Nephron (organoid): ENCODE measurements at regions not wholly inside any gene's neighbourhood (a gene's known extent, or its start where the extent isn't known, plus 50 kb on each side); places are given as distances from the start of the nearest gene placed in this dataset.
"Not testable (repeated sequence)": the region's sequence is repeated elsewhere in the genome, so short reads cannot be mapped to it uniquely, and the experiment has no call there.

Experiments
- H3K27ac Mint-ChIP-seq, 3 experiments: 2 replicates each; pipeline ENCODE4 v1.8.0; 2020; ENCODE audit warnings: mixed read lengths in 3 of 3, mild to moderate bottlenecking in 2 of 3, moderate library complexity in 1 of 3
- H3K27me3 Mint-ChIP-seq: 2 replicates; pipeline ENCODE4 v1.8.0; 2021; ENCODE audit warnings: low read depth, mild to moderate bottlenecking, moderate library complexity, mixed read lengths
- H3K36me3 Mint-ChIP-seq: 2 replicates; pipeline ENCODE4 v1.8.0; 2020; ENCODE audit warnings: low read depth, mixed read lengths
- H3K4me1 Mint-ChIP-seq: 2 replicates; pipeline ENCODE4 v1.8.0; 2020; ENCODE audit warnings: mixed read lengths
- H3K4me3 Mint-ChIP-seq, 3 experiments: 2 replicates each; pipeline ENCODE4 v1.8.0; 2020; ENCODE audit warnings: mild to moderate bottlenecking in 3 of 3, mixed read lengths in 3 of 3, moderate library complexity in 2 of 3
- H3K9me3 Mint-ChIP-seq: 2 replicates; pipeline ENCODE4 v1.8.0; 2020; ENCODE audit warnings: mixed read lengths
- CTCF ChIP-seq, 3 experiments: fragments of 200-600 bp; sonication (generic); IDR thresholded peaks; one replicate each; pipeline ENCODE4 v1.5.0; 2021; ENCODE audit warnings: antibody characterized with exemption in 3 of 3; ENCODE audit not compliant: unreplicated experiment in 3 of 3

GRCh38 chr12:127150479-127150878, 1116.5 kb upstream of the TMEM132C start:
- Mint-ChIP-seq H3K36me3 (no peaks in the 10 kb centered on the region), H3K27me3 (no peaks in the 10 kb centered on the region), H3K27ac (peak overlapping the region; percentile 46 to 76 (median 61)), H3K9me3 (no peaks in the 10 kb centered on the region), H3K4me1 (peaks cover 41% of the 10 kb centered on the region), H3K4me3 (no peak overlapping the region)
- no peak for TF ChIP-seq CTCF (IDR thresholded peaks at IDR 0.05; ENCODE audit: unreplicated experiment in 3 of 3)

- peaks cover 41% of the 10 kb centered on the region for H3K4me1 Mint-ChIP-seq
- no peaks in the 10 kb centered on the region for H3K36me3 Mint-ChIP-seq
- H3K27ac Mint-ChIP-seq: peak overlapping the region; percentile 46 to 76 (median 61)
- no peaks in the 10 kb centered on the region for H3K9me3 Mint-ChIP-seq
- TF ChIP-seq CTCF (IDR thresholded peaks at IDR 0.05; ENCODE audit: unreplicated experiment in 3 of 3): no peak
- no peaks in the 10 kb centered on the region for H3K27me3 Mint-ChIP-seq
- no peak overlapping the region for H3K4me3 Mint-ChIP-seq
These were observed 1116.0 kb upstream of the TMEM132C start for GRCh38 chr12:127150956-127151355.

GRCh38 chr12:127153996-127154395, 1113.0 kb upstream of the TMEM132C start:
- Mint-ChIP-seq H3K27me3 (no peaks in the 10 kb centered on the region), H3K36me3 (no peaks in the 10 kb centered on the region), H3K4me1 (peaks cover 40% of the 10 kb centered on the region), H3K4me3 (no peak overlapping the region), H3K9me3 (no peaks in the 10 kb centered on the region), H3K27ac (no peak overlapping the region)
- TF ChIP-seq CTCF (IDR thresholded peaks at IDR 0.05; ENCODE audit: unreplicated experiment in 3 of 3): no peak

GRCh38 chr12:127154830-127155229, 1112.1 kb upstream of the TMEM132C start:
- H3K9me3 Mint-ChIP-seq, H3K4me3 Mint-ChIP-seq, H3K27ac Mint-ChIP-seq, H3K27me3 Mint-ChIP-seq, H3K36me3 Mint-ChIP-seq: not testable (repeated sequence)
- peaks cover 31% of the 10 kb centered on the region for H3K4me1 Mint-ChIP-seq

GRCh38 chr12:127155935-127156619, 1110.9 kb upstream of the TMEM132C start:
- H3K9me3 Mint-ChIP-seq, H3K36me3 Mint-ChIP-seq, H3K27ac Mint-ChIP-seq: not testable (repeated sequence)

GRCh38 chr12:127157501-127158366, 1109.2 kb upstream of the TMEM132C start:
- H3K27ac Mint-ChIP-seq, H3K9me3 Mint-ChIP-seq, H3K36me3 Mint-ChIP-seq, H3K4me3 Mint-ChIP-seq, H3K27me3 Mint-ChIP-seq, H3K4me1 Mint-ChIP-seq: not testable (repeated sequence)

More at GRCh38 chr12:127155935-127156619, 1110.9 kb upstream of the TMEM132C start:
- H3K27me3 Mint-ChIP-seq, H3K4me3 Mint-ChIP-seq: not testable (repeated sequence)
- H3K4me1 Mint-ChIP-seq: peaks cover 19% of the 10 kb centered on the region

GRCh38 chr12:127158385-127159061, 1108.4 kb upstream of the TMEM132C start:
- H3K4me3 Mint-ChIP-seq: no peak overlapping the region
- no peak for TF ChIP-seq CTCF (IDR thresholded peaks at IDR 0.05; ENCODE audit: unreplicated experiment in 3 of 3)
- no peaks in the 10 kb centered on the region for H3K27me3 Mint-ChIP-seq
- no peaks in the 10 kb centered on the region for H3K36me3 Mint-ChIP-seq
- no peak overlapping the region for H3K27ac Mint-ChIP-seq
- no peaks in the 10 kb centered on the region for H3K4me1 Mint-ChIP-seq
- H3K9me3 Mint-ChIP-seq: no peaks in the 10 kb centered on the region
